Neural crest cell (in vitro differentiated cells): ENCODE measurements at regions not wholly inside any gene's neighbourhood (a gene's known extent, or its start where the extent isn't known, plus 50 kb on each side); places are given as distances from the start of the nearest gene placed in this dataset.

Source experiments
- DNase-seq: peaks from one replicate; pipeline ENCODE4 v3.0.0; 2021; ENCODE audit warnings: low read depth, mixed read lengths, low spot score
- H3K27ac Mint-ChIP-seq: one replicate; pipeline ENCODE4 v1.8.0; 2021; ENCODE audit warnings: mild to moderate bottlenecking, mixed read lengths; ENCODE audit not compliant: unreplicated experiment
- H3K27me3 Mint-ChIP-seq: 2 replicates; pipeline ENCODE4 v1.8.0; 2021; ENCODE audit warnings: low read depth, mild to moderate bottlenecking, mixed read lengths
- H3K36me3 Mint-ChIP-seq: 2 replicates; pipeline ENCODE4 v1.8.0; 2021; ENCODE audit warnings: low read depth, mild to moderate bottlenecking, mixed read lengths
- H3K4me1 Mint-ChIP-seq: 2 replicates; pipeline ENCODE4 v1.8.0; 2021; ENCODE audit warnings: mixed read lengths
- H3K4me3 Mint-ChIP-seq: one replicate; pipeline ENCODE4 v1.8.0; 2021; ENCODE audit warnings: mild to moderate bottlenecking, mixed read lengths
- H3K9me3 Mint-ChIP-seq: 2 replicates; pipeline ENCODE4 v1.8.0; 2021; ENCODE audit warnings: mixed read lengths
- CTCF ChIP-seq: fragments of 200-600 bp; sonication (generic); conservative IDR thresholded peaks from 2 replicates; pipeline ENCODE4 v1.5.0; 2021; ENCODE audit warnings: antibody characterized with exemption, mild to moderate bottlenecking

- H3K27me3 Mint-ChIP-seq = no peaks in the 10 kb centered on the region
- peaks cover 9% of the 10 kb centered on the region for H3K4me1 Mint-ChIP-seq
- DNase-seq = no peak
- no peak overlapping the region for H3K4me3 Mint-ChIP-seq
- no peaks in the 10 kb centered on the region for H3K9me3 Mint-ChIP-seq
- no peak overlapping the region for H3K27ac Mint-ChIP-seq
- no peak for TF ChIP-seq CTCF
- H3K36me3 Mint-ChIP-seq = no peaks in the 10 kb centered on the region
Observed at GRCh38 chr10:61842755-61843497, 58.6 kb upstream of the ARID5B start.

- H3K27me3 Mint-ChIP-seq = no peaks in the 10 kb centered on the region
- DNase-seq = no peak
- no peak for TF ChIP-seq CTCF
Observed at GRCh38 chr10:61844116-61844822, 57.2 kb upstream of the ARID5B start.

GRCh38 chr10:61845196-61845949 is 56.1 kb upstream of the ARID5B start:
- peaks cover 2% of the 10 kb centered on the region for H3K9me3 Mint-ChIP-seq
- no peaks in the 10 kb centered on the region for H3K36me3 Mint-ChIP-seq
- no peak overlapping the region for H3K4me3 Mint-ChIP-seq
- no peak overlapping the region for H3K27ac Mint-ChIP-seq
- TF ChIP-seq CTCF = no peak
- DNase-seq = no peak
- peaks cover 9% of the 10 kb centered on the region for H3K4me1 Mint-ChIP-seq
- H3K27me3 Mint-ChIP-seq = no peaks in the 10 kb centered on the region

More at GRCh38 chr10:61844116-61844822, 57.2 kb upstream of the ARID5B start:
- Mint-ChIP-seq H3K27ac (no peak overlapping the region), H3K4me1 (peaks cover 9% of the 10 kb centered on the region), H3K4me3 (no peak overlapping the region), H3K9me3 (no peaks in the 10 kb centered on the region), H3K36me3 (no peaks in the 10 kb centered on the region)

- no peak overlapping the region for H3K4me3 Mint-ChIP-seq
- TF ChIP-seq CTCF = no peak
- no peaks in the 10 kb centered on the region for H3K27me3 Mint-ChIP-seq
- H3K4me1 Mint-ChIP-seq = peaks cover 9% of the 10 kb centered on the region
- H3K9me3 Mint-ChIP-seq = peaks cover 3% of the 10 kb centered on the region
- no peak for DNase-seq
- no peaks in the 10 kb centered on the region for H3K36me3 Mint-ChIP-seq
- H3K27ac Mint-ChIP-seq = no peak overlapping the region
Observed at GRCh38 chr10:61845950-61846268, 55.6 kb upstream of the ARID5B start.

GRCh38 chr10:61846370-61847031 is 55.0 kb upstream of the ARID5B start:
- Mint-ChIP-seq H3K27ac (no peak overlapping the region), H3K9me3 (peaks cover 3% of the 10 kb centered on the region), H3K4me3 (no peak overlapping the region), H3K36me3 (no peaks in the 10 kb centered on the region), H3K4me1 (peaks cover 9% of the 10 kb centered on the region), H3K27me3 (no peaks in the 10 kb centered on the region)
- no peak for DNase-seq
- no peak for TF ChIP-seq CTCF
